Thyroid gland (tissue), 4 donors: ENCODE measurements at regions not wholly inside any gene's neighbourhood (a gene's known extent, or its start where the extent isn't known, plus 50 kb on each side); places are given as distances from the start of the nearest gene placed in this dataset.
A peak's percentile ranks its signal among the peaks of the same experiment; 100 is the strongest.
"Not testable (repeated sequence)": the region's sequence is repeated elsewhere in the genome, so short reads cannot be mapped to it uniquely, and the experiment has no call there.

Experiments
- DNase-seq, 2 donors: peaks; one replicate each; pipeline ENCODE4 v3.0.0-alpha.2; 2019
- H3K27ac ChIP-seq, 3 donors: fragments of 200-600 bp; sonication (generic); 1 replicate in 2 of 3; 2 replicates in 1 of 3; pipeline ENCODE4 v1.5.1; 2016 to 2019; ENCODE audit warnings: mild to moderate bottlenecking in 1 of 3, moderate library complexity in 1 of 3
- H3K27me3 ChIP-seq: fragments of 200-600 bp; sonication (generic); one replicate; pipeline ENCODE4 v1.5.1; 2019
- H3K36me3 ChIP-seq, 2 donors: fragments of 200-600 bp; sonication (generic); one replicate each; pipeline ENCODE4 v1.5.1; 2016 to 2019
- H3K4me1 ChIP-seq, 2 donors: fragments of 200-600 bp; sonication (generic); one replicate each; pipeline ENCODE4 v1.5.1; 2017 to 2019
- H3K4me3 ChIP-seq, 3 donors: fragments of 200-600 bp; sonication (generic); replicated peaks in 1 of 3; 1 replicate in 2 of 3; 2 replicates in 1 of 3; pipeline ENCODE4 v1.5.1; 2016; ENCODE audit warnings: mild to moderate bottlenecking in 1 of 3
- H3K9me3 ChIP-seq: fragments of 200-600 bp; sonication (generic); one replicate; pipeline ENCODE4 v1.5.1; 2017
- CTCF ChIP-seq, 6 experiments: fragments of 200-600 bp in 3 of 6; fragments of 450-650 bp in 3 of 6; sonication (generic) in 3 of 6; IDR thresholded peaks; one replicate each; pipeline ENCODE4 v1.5.1; 2016 to 2019; ENCODE audit warnings: antibody characterized with exemption in 6 of 6, mild to moderate bottlenecking in 2 of 6, inconsistent platforms in 1 of 6, moderate library complexity in 1 of 6
- POLR2A ChIP-seq, 2 donors: fragments of 450-650 bp; IDR thresholded peaks; one replicate each; pipeline ENCODE4 v1.6.1; 2017; ENCODE audit warnings: antibody characterized with exemption in 2 of 2, mild to moderate bottlenecking in 2 of 2, moderate library complexity in 1 of 2
- WGBS, 2 donors: methylation state at CpG; one replicate each; pipeline ENCODE4 v1.1.5; 2017; 5-methylcytosine and 5-hydroxymethylcytosine counted together
- intact Hi-C: fragments of 100-400 bp; cut with DNase I; formaldehyde crosslinking; loops from one replicate; pipeline ENCODE4 v1.15.1; 2023

GRCh38 chr1:116290085-116290705, 82.8 kb upstream of the ATP1A1 start:
- WGBS, 2 donors: 73 to 74% methylated on average over 3 of the region's 3 CpGs
- H3K4me1 ChIP-seq: peaks cover 30 to 42% of the 10 kb centered on the region in 2 donors
- H3K27ac ChIP-seq: peak overlapping the region in 1 of 3 donors; percentile 16
- TF ChIP-seq CTCF (IDR thresholded peaks at IDR 0.05): no peak
- TF ChIP-seq POLR2A (IDR thresholded peaks at IDR 0.05): no peak
- intact Hi-C loops: no loop called here
- no peaks in the 10 kb centered on the region for H3K9me3 ChIP-seq
- no peak for DNase-seq
- no peak overlapping the region for H3K4me3 ChIP-seq
- no peaks in the 10 kb centered on the region for H3K36me3 ChIP-seq
- no peaks in the 10 kb centered on the region for H3K27me3 ChIP-seq

GRCh38 chr1:116291024-116291423, 82.0 kb upstream of the ATP1A1 start:
- H3K9me3 ChIP-seq: no peaks in the 10 kb centered on the region
- no peaks in the 10 kb centered on the region for H3K36me3 ChIP-seq
- no peak for DNase-seq
- no peak overlapping the region for H3K4me3 ChIP-seq
- 73 to 77% methylated on average over 2 of the region's 2 CpGs for WGBS, 2 donors
- H3K27me3 ChIP-seq: no peaks in the 10 kb centered on the region
- TF ChIP-seq CTCF (IDR thresholded peaks at IDR 0.05) (no peak), POLR2A (IDR thresholded peaks at IDR 0.05) (no peak)
- intact Hi-C loops: no loop called here
- H3K27ac ChIP-seq: no peak overlapping the region
- H3K4me1 ChIP-seq: peaks cover 30 to 42% of the 10 kb centered on the region in 2 donors

- TF ChIP-seq CTCF (IDR thresholded peaks at IDR 0.05) (no peak), POLR2A (IDR thresholded peaks at IDR 0.05) (no peak)
- DNase-seq: no peak
- Histone ChIP-seq H3K27me3 (no peaks in the 10 kb centered on the region), H3K4me3 (no peak overlapping the region), H3K9me3 (no peaks in the 10 kb centered on the region), H3K27ac (no peak overlapping the region), H3K36me3 (no peaks in the 10 kb centered on the region), H3K4me1 (peaks cover 15 to 24% of the 10 kb centered on the region in 2 donors)
- intact Hi-C loops: no loop called here
- WGBS, 2 donors: 68 to 74% methylated on average over 5 of the region's 5 CpGs
Observed at GRCh38 chr1:116292929-116293725, 79.9 kb upstream of the ATP1A1 start.

- Histone ChIP-seq H3K27me3 (no peaks in the 10 kb centered on the region), H3K27ac (peak overlapping the region in 1 of 3 donors; percentile 81), H3K4me1 (peaks cover 12 to 19% of the 10 kb centered on the region in 2 donors), H3K9me3 (no peaks in the 10 kb centered on the region), H3K36me3 (no peaks in the 10 kb centered on the region), H3K4me3 (no peak overlapping the region)
- 93 to 95% methylated on average over 13 of the region's 18 CpGs for WGBS, 2 donors
- TF ChIP-seq POLR2A (IDR thresholded peaks at IDR 0.05) (no peak), CTCF (IDR thresholded peaks at IDR 0.05) (no peak)
- intact Hi-C loops: no loop called here
- DNase-seq: no peak
Observed at GRCh38 chr1:116297495-116298212, 75.4 kb upstream of the ATP1A1 start.

- Histone ChIP-seq H3K4me1 (peaks cover 12 to 19% of the 10 kb centered on the region in 2 donors), H3K27ac (peak overlapping the region; percentile 75 to 81 (median 81))
- WGBS, 2 donors: 90% methylated on average over 7 to 15 of the region's 15 CpGs
- intact Hi-C loops, DNase-seq, H3K9me3 ChIP-seq, H3K4me3 ChIP-seq, H3K27me3 ChIP-seq, H3K36me3 ChIP-seq: not testable (repeated sequence)
Observed at GRCh38 chr1:116298213-116298579, 74.8 kb upstream of the ATP1A1 start.
